ENCODE measurements at regions not wholly inside any gene's neighbourhood (a gene's known extent, or its start where the extent isn't known, plus 50 kb on each side); places are given as distances from the start of the nearest gene placed in this dataset.

DNA sequence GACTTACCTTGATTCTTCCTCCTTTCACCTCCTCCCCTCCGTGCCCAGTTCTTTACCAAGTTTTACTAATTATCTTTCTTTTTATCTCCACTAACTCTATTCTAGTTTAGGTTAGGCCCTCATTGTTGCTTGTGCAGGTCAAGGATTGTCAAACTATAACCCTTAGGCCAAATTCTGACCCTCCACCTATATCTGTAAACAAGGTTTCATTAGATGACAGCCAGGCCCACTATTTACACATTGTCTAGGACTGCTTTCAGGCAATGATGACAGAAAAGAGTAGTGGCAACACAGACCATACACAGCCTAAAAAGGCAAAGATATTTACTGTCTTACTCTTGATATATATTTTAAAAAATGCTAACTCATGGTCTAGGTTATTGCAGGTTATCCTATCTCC is 212.0 kb downstream of the RAD51AP2 start:
- TF ChIP-seq, protein P1, sequence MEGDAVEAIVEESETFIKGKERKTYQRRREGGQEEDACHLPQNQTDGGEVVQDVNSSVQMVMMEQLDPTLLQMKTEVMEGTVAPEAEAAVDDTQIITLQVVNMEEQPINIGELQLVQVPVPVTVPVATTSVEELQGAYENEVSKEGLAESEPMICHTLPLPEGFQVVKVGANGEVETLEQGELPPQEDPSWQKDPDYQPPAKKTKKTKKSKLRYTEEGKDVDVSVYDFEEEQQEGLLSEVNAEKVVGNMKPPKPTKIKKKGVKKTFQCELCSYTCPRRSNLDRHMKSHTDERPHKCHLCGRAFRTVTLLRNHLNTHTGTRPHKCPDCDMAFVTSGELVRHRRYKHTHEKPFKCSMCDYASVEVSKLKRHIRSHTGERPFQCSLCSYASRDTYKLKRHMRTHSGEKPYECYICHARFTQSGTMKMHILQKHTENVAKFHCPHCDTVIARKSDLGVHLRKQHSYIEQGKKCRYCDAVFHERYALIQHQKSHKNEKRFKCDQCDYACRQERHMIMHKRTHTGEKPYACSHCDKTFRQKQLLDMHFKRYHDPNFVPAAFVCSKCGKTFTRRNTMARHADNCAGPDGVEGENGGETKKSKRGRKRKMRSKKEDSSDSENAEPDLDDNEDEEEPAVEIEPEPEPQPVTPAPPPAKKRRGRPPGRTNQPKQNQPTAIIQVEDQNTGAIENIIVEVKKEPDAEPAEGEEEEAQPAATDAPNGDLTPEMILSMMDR (IDR thresholded peaks at IDR 0.05), result no peak
- no peak for TF ChIP-seq POLR2A (IDR thresholded peaks at IDR 0.05)
